HUES64 (cell line): ENCODE measurements at regions not wholly inside any gene's neighbourhood (a gene's known extent, or its start where the extent isn't known, plus 50 kb on each side); places are given as distances from the start of the nearest gene placed in this dataset.

Source experiments
- H3K27ac ChIP-seq: 2 replicates; pipeline ENCODE4 v1.7.0; 2013; ENCODE audit warnings: low read depth, low read length, inconsistent platforms
- H3K27me3 ChIP-seq: 2 replicates; pipeline ENCODE4 v1.6.1; 2013; ENCODE audit warnings: mild to moderate bottlenecking, low read length; ENCODE audit not compliant: insufficient read depth
- H3K36me3 ChIP-seq: 2 replicates; pipeline ENCODE4 v1.6.1; 2013; ENCODE audit warnings: mild to moderate bottlenecking, low read length; ENCODE audit not compliant: insufficient read depth
- H3K4me1 ChIP-seq: 2 replicates; pipeline ENCODE4 v1.6.1; 2013; ENCODE audit warnings: mild to moderate bottlenecking, low read length, moderate library complexity; ENCODE audit not compliant: insufficient read depth
- H3K4me3 ChIP-seq: 2 replicates; pipeline ENCODE4 v1.5.1; 2013; ENCODE audit warnings: mild to moderate bottlenecking, low read length, moderate library complexity
- H3K9ac ChIP-seq: 2 replicates; pipeline ENCODE4 v1.6.1; 2013; ENCODE audit warnings: mild to moderate bottlenecking, low read depth, low read length
- H3K9me3 ChIP-seq: 2 replicates; pipeline ENCODE4 v1.6.1; 2013; ENCODE audit warnings: low read depth, low read length; ENCODE audit not compliant: insufficient read depth
- WGBS: fragments of 150-250, 120-280 bp; methylation state at CpG from one replicate; pipeline ENCODE4 v1.1.7; 2013; ENCODE audit warnings: missing lambda C conversion rate; 5-methylcytosine and 5-hydroxymethylcytosine counted together

- Histone ChIP-seq H3K27me3 (no peaks in the 10 kb centered on the region), H3K4me3 (no peak overlapping the region), H3K27ac (no peak overlapping the region), H3K9me3 (no peaks in the 10 kb centered on the region), H3K9ac (no peak overlapping the region), H3K4me1 (no peaks in the 10 kb centered on the region), H3K36me3 (no peaks in the 10 kb centered on the region)
- 85% methylated on average over 3 of the region's 5 CpGs for WGBS
Observed at GRCh38 chr7:19853261-19853832, 79.9 kb upstream of the TMEM196 start.

- Histone ChIP-seq H3K36me3 (no peaks in the 10 kb centered on the region), H3K27ac (no peak overlapping the region), H3K9me3 (no peaks in the 10 kb centered on the region), H3K27me3 (no peaks in the 10 kb centered on the region), H3K4me3 (no peak overlapping the region), H3K4me1 (no peaks in the 10 kb centered on the region; the same call in 1 of the 2 replicates), H3K9ac (no peak overlapping the region)
- 100% methylated on average over 1 of the region's 1 CpG for WGBS
Observed at GRCh38 chr7:19852192-19852591, 78.8 kb upstream of the TMEM196 start.

GRCh38 chr7:19851504-19851903 is 78.1 kb upstream of the TMEM196 start:
- Histone ChIP-seq H3K4me1 (no peaks in the 10 kb centered on the region; the same call in 1 of the 2 replicates), H3K27ac (no peak overlapping the region), H3K36me3 (no peaks in the 10 kb centered on the region), H3K4me3 (no peak overlapping the region), H3K9ac (no peak overlapping the region), H3K27me3 (no peaks in the 10 kb centered on the region), H3K9me3 (no peaks in the 10 kb centered on the region)
- 94% methylated on average over 3 of the region's 3 CpGs for WGBS

GRCh38 chr7:19834566-19834965 is 61.1 kb upstream of the TMEM196 start:
- no peak overlapping the region for H3K9ac ChIP-seq
- WGBS, result 84% methylated on average over 2 of the region's 2 CpGs
- H3K27ac ChIP-seq, result no peak overlapping the region
- no peaks in the 10 kb centered on the region for H3K4me1 ChIP-seq
- no peaks in the 10 kb centered on the region for H3K36me3 ChIP-seq
- no peaks in the 10 kb centered on the region for H3K9me3 ChIP-seq
- no peak overlapping the region for H3K4me3 ChIP-seq
- no peaks in the 10 kb centered on the region for H3K27me3 ChIP-seq

- no peaks in the 10 kb centered on the region for H3K27me3 ChIP-seq
- H3K4me3 ChIP-seq, result no peak overlapping the region
- no peaks in the 10 kb centered on the region for H3K36me3 ChIP-seq
- WGBS, result 100% methylated on average over 1 of the region's 2 CpGs
- no peak overlapping the region for H3K9ac ChIP-seq
- H3K27ac ChIP-seq, result no peak overlapping the region
- no peaks in the 10 kb centered on the region for H3K9me3 ChIP-seq
- H3K4me1 ChIP-seq, result no peaks in the 10 kb centered on the region
Observed at GRCh38 chr7:19830604-19831003, 57.2 kb upstream of the TMEM196 start.
